ENCODE measurements at regions not wholly inside any gene's neighbourhood (a gene's known extent, or its start where the extent isn't known, plus 50 kb on each side); places are given as distances from the start of the nearest gene placed in this dataset.

DNA sequence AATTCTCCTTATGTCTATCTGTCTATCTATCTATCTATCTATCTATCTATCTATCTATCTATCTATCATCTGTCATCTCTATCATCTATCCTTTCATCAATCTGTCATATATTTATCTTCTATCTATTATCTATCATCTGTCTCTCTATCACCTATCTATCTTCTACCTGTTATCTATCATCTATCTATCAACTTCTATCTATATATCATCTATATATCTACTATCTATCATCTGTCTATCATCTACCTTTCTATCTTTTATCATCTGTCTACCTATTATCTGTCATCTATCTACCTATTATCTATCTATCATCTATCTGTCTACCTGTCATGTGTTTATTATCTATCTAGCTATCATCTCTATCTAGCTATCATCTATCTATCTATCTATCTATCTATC is 124.7 kb upstream of the C1orf174 start:
- Mint-ChIP-seq H3K27me3 (ENCODE audit: insufficient read depth) (peaks cover 6% of the 10 kb centered on the region), H3K4me3 (no peak overlapping the region), H3K27ac (no peak overlapping the region), H3K9me3 (no peaks in the 10 kb centered on the region), H3K36me3 (ENCODE audit: low read depth) (no peaks in the 10 kb centered on the region), H3K4me1 (ENCODE audit: low read depth) (no peaks in the 10 kb centered on the region)
- no peak for DNase-seq (ENCODE audit: low spot score)
- intact Hi-C loops (cut with micrococcal nuclease): no loop called here

DNA sequence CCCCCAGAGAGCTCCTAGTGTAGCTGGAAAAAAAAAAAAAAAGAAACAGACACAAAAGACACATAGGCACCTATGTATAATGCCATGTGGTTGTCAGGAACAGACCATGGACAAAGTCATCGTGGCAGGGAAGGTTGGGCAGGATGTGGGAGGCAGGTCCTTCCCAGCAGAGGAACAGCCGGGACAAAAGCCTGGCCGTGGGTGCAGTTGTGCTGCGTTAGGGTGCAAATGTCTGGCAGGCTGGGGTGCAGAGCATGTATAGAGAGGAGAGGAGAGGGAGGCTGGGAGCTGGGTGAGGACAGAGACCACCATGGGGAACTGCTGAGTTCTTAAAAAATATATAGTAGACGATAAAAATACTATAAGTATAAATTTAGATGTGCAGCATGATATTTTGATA is 125.7 kb upstream of the C1orf174 start:
- no peak overlapping the region for H3K4me3 Mint-ChIP-seq
- peaks cover 4% of the 10 kb centered on the region for H3K27me3 Mint-ChIP-seq (ENCODE audit: insufficient read depth)
- no peaks in the 10 kb centered on the region for H3K36me3 Mint-ChIP-seq (ENCODE audit: low read depth)
- intact Hi-C loops (cut with micrococcal nuclease): no loop called here
- no peak overlapping the region for H3K27ac Mint-ChIP-seq
- no peaks in the 10 kb centered on the region for H3K4me1 Mint-ChIP-seq (ENCODE audit: low read depth)
- DNase-seq (ENCODE audit: low spot score): no peak
- no peaks in the 10 kb centered on the region for H3K9me3 Mint-ChIP-seq

DNA sequence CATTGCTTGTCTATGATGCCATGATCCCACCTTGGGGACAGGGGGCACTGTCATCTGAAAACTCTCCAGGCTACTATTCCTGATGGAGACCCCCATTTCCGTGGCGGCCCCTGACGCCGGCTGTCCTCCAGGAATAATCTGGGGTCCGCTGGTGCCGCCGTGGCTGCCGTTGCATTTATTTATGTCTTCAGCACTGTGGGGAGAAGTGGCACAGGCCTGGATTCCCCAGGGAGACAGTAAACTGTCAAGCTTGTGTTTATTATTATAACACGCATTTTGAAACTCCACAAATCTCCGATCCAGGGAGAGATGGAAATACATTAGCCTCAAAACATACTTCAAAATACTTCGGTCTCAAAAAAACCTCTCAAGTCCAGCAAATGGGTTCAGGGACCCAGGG is 126.9 kb upstream of the C1orf174 start:
- Mint-ChIP-seq H3K27ac (no peak overlapping the region), H3K36me3 (ENCODE audit: low read depth) (no peaks in the 10 kb centered on the region), H3K9me3 (no peaks in the 10 kb centered on the region), H3K4me3 (no peak overlapping the region), H3K4me1 (ENCODE audit: low read depth) (no peaks in the 10 kb centered on the region), H3K27me3 (ENCODE audit: insufficient read depth) (peaks cover 4% of the 10 kb centered on the region)
- intact Hi-C loops (cut with micrococcal nuclease): no loop called here
- DNase-seq (ENCODE audit: low spot score): no peak

DNA sequence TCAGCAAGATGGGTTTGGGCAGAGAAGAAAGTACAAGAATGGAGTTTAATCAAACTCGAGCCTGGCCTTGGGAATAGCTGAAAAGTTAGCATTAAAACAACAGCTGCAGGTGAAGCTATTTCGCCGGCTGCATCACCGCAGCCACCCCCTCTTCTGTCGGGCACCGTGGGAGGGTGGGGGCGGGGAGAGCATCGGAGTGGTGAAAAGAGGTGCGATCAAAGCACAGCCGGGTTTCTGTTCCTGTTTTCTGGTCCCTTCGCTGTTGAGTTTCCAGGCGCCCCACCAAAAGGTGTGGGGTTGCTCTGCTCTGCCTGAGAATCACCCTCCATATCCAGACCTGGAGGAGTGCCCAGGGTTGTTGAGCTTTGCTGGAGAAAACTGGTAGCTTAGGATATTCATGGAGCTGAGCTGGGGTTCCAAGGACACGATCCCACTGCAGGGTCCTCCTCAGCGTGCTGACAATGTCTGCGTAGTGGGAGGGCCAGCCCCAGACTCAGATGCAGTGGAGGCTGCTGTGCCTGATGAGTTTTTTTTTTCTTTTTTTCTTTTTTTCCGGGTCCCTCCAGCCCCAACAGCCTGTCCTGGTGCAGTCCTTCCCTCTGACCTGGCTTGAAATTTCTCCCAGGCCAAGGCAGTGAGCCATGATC is 127.5 kb upstream of the C1orf174 start:
- H3K27ac Mint-ChIP-seq: no peak overlapping the region
- H3K4me3 Mint-ChIP-seq: no peak overlapping the region
- intact Hi-C loops (cut with micrococcal nuclease): no loop called here
- H3K4me1 Mint-ChIP-seq (ENCODE audit: low read depth): no peaks in the 10 kb centered on the region
- peaks cover 4% of the 10 kb centered on the region for H3K27me3 Mint-ChIP-seq (ENCODE audit: insufficient read depth)
- H3K36me3 Mint-ChIP-seq (ENCODE audit: low read depth): no peaks in the 10 kb centered on the region
- DNase-seq (ENCODE audit: low spot score): no peak
- no peaks in the 10 kb centered on the region for H3K9me3 Mint-ChIP-seq

DNA sequence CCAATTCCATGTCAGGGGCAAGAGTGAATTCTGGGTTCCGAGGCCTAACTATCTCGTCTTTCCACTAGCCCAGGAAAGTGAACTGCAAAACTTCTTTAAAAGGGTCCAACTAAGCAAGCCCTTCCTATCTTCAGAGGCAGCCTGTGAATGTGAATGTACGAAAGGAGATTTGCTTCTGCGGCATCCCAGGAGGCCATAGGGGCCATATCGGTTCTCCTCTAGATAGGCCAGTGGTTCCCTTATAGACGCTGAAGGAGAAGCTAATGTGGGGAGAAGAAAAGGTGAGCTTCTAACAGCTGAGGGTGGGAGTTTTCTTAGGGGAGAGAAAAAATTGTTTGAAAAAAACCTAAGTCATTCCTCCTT is 128.0 kb upstream of the C1orf174 start:
- no peaks in the 10 kb centered on the region for H3K9me3 Mint-ChIP-seq
- DNase-seq (ENCODE audit: low spot score): no peak
- H3K27me3 Mint-ChIP-seq (ENCODE audit: insufficient read depth): peaks cover 4% of the 10 kb centered on the region
- no peak overlapping the region for H3K27ac Mint-ChIP-seq
- intact Hi-C loops (cut with micrococcal nuclease): no loop called here
- no peak overlapping the region for H3K4me3 Mint-ChIP-seq
- no peaks in the 10 kb centered on the region for H3K36me3 Mint-ChIP-seq (ENCODE audit: low read depth)
- no peaks in the 10 kb centered on the region for H3K4me1 Mint-ChIP-seq (ENCODE audit: low read depth)

DNA sequence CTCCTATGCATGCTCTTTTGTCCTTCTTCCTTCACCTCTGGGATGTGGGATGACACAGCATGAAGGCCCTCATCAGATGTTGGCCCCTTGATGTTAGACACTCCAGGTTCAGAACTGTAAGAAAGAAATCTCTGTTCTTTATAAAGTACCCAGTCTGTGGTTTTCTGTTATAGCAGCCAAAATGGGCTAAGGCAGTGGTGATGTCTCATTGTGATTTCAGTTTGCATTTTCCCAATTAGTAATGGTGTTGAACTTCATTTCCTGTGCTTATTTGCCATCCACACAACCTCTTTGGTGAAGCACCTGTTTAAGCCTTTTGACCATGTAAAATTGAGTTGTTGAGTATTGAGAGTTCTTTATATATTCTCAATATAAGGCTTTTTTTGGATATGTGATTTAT is 129.3 kb upstream of the C1orf174 start:
- Mint-ChIP-seq H3K4me1 (ENCODE audit: low read depth) (no peaks in the 10 kb centered on the region), H3K27me3 (ENCODE audit: insufficient read depth) (peaks cover 3% of the 10 kb centered on the region), H3K36me3 (ENCODE audit: low read depth) (no peaks in the 10 kb centered on the region), H3K9me3 (no peaks in the 10 kb centered on the region), H3K27ac (no peak overlapping the region), H3K4me3 (no peak overlapping the region)
- intact Hi-C loops (cut with micrococcal nuclease): no loop called here
- DNase-seq (ENCODE audit: low spot score): no peak

DNA sequence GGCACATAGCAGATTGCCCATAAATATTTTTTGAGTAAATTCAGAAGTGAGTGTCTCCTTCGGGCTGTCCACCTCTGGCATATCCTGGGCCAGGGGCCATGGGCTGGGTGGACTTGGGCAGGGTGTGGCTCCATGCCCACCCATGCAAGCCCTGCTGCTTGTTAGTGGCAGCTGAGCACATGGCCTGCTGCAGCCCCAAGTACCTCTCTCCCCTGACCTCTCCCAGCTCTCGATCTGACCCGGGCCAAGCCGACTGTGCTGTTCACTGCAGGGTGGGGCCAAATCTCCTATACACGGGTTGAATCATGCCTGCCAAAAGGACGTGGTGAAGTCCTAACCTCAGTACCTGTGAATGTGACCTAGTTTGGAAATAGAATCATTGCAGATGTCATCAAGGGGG is 132.5 kb upstream of the C1orf174 start:
- Mint-ChIP-seq H3K4me1 (ENCODE audit: low read depth) (no peaks in the 10 kb centered on the region), H3K9me3 (no peaks in the 10 kb centered on the region), H3K27me3 (ENCODE audit: insufficient read depth) (no peaks in the 10 kb centered on the region), H3K36me3 (ENCODE audit: low read depth) (no peaks in the 10 kb centered on the region), H3K27ac (no peak overlapping the region), H3K4me3 (no peak overlapping the region)
- intact Hi-C loops (cut with micrococcal nuclease): no loop called here
- DNase-seq (ENCODE audit: low spot score): no peak

DNA sequence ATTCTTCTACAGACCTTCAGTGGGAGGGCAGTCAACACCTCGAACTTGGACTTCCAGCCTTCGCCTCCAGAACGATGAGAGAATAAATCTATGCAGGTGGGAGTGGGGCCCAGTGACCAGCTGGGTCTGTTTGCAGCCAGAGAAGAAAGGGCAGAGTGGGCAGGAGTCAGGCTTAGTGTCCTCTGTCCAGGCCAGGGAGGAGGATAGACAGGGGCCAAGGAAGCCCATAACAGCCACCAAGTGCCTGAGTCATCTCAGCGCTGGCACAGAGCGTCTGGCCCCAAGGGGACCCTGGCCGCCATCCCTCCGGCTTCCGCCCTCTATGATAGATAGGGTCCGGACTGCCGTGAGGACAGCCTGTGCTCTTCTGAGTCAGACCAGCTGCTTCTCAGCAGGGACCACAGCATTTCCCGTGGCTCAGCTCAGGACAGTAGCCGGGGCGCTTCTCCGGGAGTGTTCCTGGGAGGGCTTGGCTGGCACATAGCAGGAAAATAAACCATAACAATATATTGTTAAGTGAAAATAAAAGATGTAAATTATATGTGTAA is 133.1 kb upstream of the C1orf174 start:
- H3K9me3 Mint-ChIP-seq: no peaks in the 10 kb centered on the region
- no peak overlapping the region for H3K27ac Mint-ChIP-seq
- no peaks in the 10 kb centered on the region for H3K27me3 Mint-ChIP-seq (ENCODE audit: insufficient read depth)
- no peaks in the 10 kb centered on the region for H3K4me1 Mint-ChIP-seq (ENCODE audit: low read depth)
- H3K36me3 Mint-ChIP-seq (ENCODE audit: low read depth): no peaks in the 10 kb centered on the region
- no peak overlapping the region for H3K4me3 Mint-ChIP-seq
- no peak for DNase-seq (ENCODE audit: low spot score)
- intact Hi-C loops (cut with micrococcal nuclease): no loop called here

DNA sequence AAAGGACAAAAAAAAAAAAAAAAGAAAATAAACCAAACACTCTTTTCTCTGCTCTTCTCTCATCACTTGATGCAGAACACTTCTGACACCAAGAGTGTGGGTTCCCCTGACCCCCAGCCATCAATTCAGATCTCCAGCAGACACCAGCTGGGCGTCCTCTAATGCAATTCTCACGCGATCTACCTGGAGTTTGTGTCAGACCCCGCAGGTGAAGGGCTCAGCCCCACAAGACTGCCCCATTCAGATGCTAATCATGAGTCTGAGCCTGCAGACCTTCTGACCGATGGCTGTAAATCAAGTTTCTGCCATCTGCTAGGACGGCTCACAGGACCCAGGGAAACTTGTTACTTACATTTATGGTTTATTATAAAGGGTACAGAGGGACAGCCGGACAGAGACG is 133.6 kb upstream of the C1orf174 start:
- no peaks in the 10 kb centered on the region for H3K36me3 Mint-ChIP-seq (ENCODE audit: low read depth)
- H3K27ac Mint-ChIP-seq: no peak overlapping the region
- no peak overlapping the region for H3K4me3 Mint-ChIP-seq
- H3K9me3 Mint-ChIP-seq: no peaks in the 10 kb centered on the region
- intact Hi-C loops (cut with micrococcal nuclease): no loop called here
- no peaks in the 10 kb centered on the region for H3K27me3 Mint-ChIP-seq (ENCODE audit: insufficient read depth)
- DNase-seq (ENCODE audit: low spot score): no peak
- no peaks in the 10 kb centered on the region for H3K4me1 Mint-ChIP-seq (ENCODE audit: low read depth)

DNA sequence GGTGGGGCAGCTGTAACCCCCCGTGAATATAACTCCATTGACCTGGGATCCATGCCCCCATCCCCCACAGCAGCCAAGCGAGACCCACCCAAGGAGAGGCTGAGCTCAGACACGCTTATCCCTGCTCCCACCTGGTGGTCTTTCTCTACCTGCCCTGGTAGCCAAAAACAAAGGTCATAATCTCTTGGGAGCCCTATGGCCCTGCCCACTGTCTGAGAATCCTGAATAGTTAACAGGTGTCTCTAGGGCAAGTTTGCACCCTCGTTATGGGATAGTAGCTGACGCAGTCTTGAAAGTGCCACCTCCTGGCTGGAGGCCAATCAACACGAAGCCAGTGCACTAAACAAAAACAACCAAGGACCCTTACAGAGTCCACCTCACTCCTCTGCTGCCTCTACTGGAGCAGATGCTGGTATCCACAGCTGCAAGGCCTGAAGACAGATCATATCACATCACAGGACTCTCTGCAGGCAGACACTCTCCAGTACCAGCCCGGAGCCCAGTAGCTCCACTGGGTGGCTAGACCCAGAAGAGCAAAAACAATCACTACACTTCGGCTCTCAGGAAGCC is 134.3 kb upstream of the C1orf174 start:
- Mint-ChIP-seq H3K27ac (no peak overlapping the region), H3K27me3 (ENCODE audit: insufficient read depth) (no peaks in the 10 kb centered on the region), H3K36me3 (ENCODE audit: low read depth) (no peaks in the 10 kb centered on the region), H3K4me3 (no peak overlapping the region), H3K4me1 (ENCODE audit: low read depth) (no peaks in the 10 kb centered on the region), H3K9me3 (no peaks in the 10 kb centered on the region)
- intact Hi-C loops (cut with micrococcal nuclease): no loop called here
- DNase-seq (ENCODE audit: low spot score): no peak

DNA sequence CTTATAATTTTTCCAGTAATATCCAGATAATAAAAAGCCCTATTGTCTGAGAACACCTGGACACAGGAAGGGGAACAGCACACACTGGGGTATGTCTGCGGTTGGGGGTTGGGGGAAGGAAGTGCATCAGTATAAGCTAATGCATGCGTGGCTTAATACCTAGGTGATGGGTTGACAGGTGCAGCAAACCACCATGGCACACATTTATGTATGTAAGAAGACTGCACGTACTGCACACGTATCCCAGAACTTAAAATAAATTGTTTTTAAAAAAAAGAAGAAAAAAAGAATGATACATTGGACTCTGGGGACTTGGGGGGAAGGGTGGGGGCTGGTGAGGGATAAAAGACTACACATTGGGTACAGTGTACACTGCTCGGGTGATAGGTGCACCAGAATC is 144.9 kb upstream of the C1orf174 start:
- no peak overlapping the region for H3K27ac Mint-ChIP-seq
- peaks cover 2% of the 10 kb centered on the region for H3K27me3 Mint-ChIP-seq (ENCODE audit: insufficient read depth)
- DNase-seq (ENCODE audit: low spot score): no peak
- no peaks in the 10 kb centered on the region for H3K4me1 Mint-ChIP-seq (ENCODE audit: low read depth)
- no peak overlapping the region for H3K4me3 Mint-ChIP-seq
- no peaks in the 10 kb centered on the region for H3K36me3 Mint-ChIP-seq (ENCODE audit: low read depth)
- intact Hi-C loops (cut with micrococcal nuclease): no loop called here
- no peaks in the 10 kb centered on the region for H3K9me3 Mint-ChIP-seq

DNA sequence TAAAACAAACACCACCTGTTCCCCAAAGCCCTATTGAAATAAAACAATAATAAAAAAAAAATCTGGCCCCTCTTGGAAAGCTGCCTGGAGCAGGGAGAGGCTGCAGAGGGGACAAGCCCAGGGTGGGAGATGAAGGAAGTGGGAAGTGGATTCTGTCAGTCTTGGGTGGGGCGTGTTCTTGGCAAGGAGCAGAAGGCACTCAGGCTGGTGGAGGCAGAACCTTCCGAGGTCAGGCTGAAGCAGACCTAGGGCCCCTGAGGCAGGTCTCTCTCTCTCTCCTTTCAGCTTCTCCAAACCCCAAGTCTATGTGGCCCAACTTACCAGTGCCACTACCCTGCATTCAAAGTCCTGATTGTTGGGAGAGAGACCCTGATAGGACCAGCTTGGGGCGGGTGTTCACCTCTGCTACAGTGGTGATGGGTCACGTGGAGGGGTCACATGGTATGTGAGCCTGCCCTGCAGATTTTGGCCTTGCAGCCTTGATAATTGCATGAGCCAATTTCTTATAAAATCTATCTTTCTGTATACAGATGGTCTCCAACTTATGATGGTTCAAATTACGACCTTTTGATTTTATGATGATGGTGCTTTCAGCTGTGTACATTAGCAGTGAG is 145.4 kb upstream of the C1orf174 start:
- Mint-ChIP-seq H3K27me3 (ENCODE audit: insufficient read depth) (peaks cover 2% of the 10 kb centered on the region), H3K36me3 (ENCODE audit: low read depth) (no peaks in the 10 kb centered on the region), H3K27ac (no peak overlapping the region), H3K4me3 (no peak overlapping the region), H3K4me1 (ENCODE audit: low read depth) (no peaks in the 10 kb centered on the region), H3K9me3 (no peaks in the 10 kb centered on the region)
- intact Hi-C loops (cut with micrococcal nuclease): no loop called here
- DNase-seq (ENCODE audit: low spot score): no peak

DNA sequence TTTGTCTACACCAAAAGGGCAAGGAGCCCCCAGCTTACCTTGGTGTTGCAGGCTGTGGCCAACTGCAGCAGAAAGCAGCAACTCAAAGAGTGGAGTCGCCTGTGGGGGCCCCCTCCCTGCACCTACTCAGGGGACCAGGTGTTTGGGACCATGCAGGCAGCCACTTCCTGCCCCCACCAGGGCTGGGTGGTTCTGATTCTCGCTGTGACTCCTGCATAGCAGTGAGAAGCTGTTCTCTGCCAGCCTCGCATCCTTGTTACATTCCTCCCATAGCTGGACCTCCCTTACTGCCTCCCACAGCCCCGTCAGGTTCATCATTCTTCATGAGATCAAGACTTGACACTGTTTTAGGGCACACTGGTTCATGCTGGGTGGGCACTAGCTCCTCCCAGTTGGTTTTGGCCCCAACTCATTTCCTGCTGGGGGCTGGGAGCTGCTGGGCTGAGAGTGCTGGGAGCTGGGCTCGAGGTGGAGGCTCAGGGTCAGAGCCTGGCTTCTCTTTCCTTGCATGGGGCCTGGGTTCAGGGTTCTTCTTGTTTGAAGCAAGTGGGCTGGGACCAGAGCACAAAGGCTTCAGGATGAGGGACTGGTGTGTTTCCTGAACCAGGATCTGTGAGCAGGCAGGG is 146.9 kb upstream of the C1orf174 start:
- DNase-seq (ENCODE audit: low spot score): no peak
- H3K36me3 Mint-ChIP-seq (ENCODE audit: low read depth): no peaks in the 10 kb centered on the region
- intact Hi-C loops (cut with micrococcal nuclease): no loop called here
- no peak overlapping the region for H3K4me3 Mint-ChIP-seq
- no peaks in the 10 kb centered on the region for H3K4me1 Mint-ChIP-seq (ENCODE audit: low read depth)
- peaks cover 2% of the 10 kb centered on the region for H3K27me3 Mint-ChIP-seq (ENCODE audit: insufficient read depth)
- no peak overlapping the region for H3K27ac Mint-ChIP-seq
- H3K9me3 Mint-ChIP-seq: no peaks in the 10 kb centered on the region

All from activated T-helper 1 cell treated with anti-CD3 and anti-CD28 coated beads, Interleukin-12 subunit alpha, Interleukin-12 subunit beta, Interleukin-2, Interleukin-4 antibody, amounts not matched to agents 30 ng/mL and 10 ng/mL and 1 ng/mL, durations not matched to agents 14 hours and 24 hours and 36 hours (primary cell).